Gastrocnemius medialis (tissue), 4 donors: ENCODE measurements at regions not wholly inside any gene's neighbourhood (a gene's known extent, or its start where the extent isn't known, plus 50 kb on each side); places are given as distances from the start of the nearest gene placed in this dataset.

ENCODE experiments used
- POLR2A ChIP-seq, 2 donors: fragments of 450-650 bp; IDR thresholded peaks; one replicate each; pipeline ENCODE4 v1.6.1; 2017; ENCODE audit warnings: antibody characterized with exemption in 2 of 2, mild to moderate bottlenecking in 2 of 2, moderate library complexity in 2 of 2
- TF ChIP-seq, protein P1 (sequence below), 5 experiments: fragments of 450-650 bp in 3 of 5; fragments of 200-600 bp in 2 of 5; sonication (generic) in 2 of 5; IDR thresholded peaks in 4 of 5; conservative IDR thresholded peaks in 1 of 5; 1 replicate in 4 of 5; 2 replicates in 1 of 5; pipeline ENCODE4 v1.5.1; 2016 to 2019; ENCODE audit warnings: antibody characterized with exemption in 5 of 5, mild to moderate bottlenecking in 3 of 5, moderate library complexity in 3 of 5

DNA sequence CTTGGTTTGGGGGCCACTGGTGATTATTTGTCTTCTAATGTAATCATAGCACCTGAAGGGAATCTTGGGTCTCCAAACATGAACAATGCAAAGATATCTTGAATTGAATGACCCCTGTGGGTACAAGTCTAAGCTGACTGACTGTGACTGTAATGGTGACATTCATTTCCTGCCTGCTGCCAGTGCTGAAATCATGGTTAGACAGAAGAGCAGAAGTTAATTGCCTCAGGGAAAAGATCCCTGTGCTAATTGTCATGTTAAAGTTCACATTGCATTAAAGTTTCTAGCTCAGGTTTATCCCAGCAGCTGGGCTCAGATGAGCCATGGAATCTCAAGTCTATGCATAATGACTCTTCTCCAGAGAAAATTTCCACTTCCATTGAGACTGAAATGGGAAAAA lies 772.0 kb downstream of the ETS1 start:
- TF ChIP-seq POLR2A (IDR thresholded peaks at IDR 0.05): no peak
- TF ChIP-seq, protein P1, sequence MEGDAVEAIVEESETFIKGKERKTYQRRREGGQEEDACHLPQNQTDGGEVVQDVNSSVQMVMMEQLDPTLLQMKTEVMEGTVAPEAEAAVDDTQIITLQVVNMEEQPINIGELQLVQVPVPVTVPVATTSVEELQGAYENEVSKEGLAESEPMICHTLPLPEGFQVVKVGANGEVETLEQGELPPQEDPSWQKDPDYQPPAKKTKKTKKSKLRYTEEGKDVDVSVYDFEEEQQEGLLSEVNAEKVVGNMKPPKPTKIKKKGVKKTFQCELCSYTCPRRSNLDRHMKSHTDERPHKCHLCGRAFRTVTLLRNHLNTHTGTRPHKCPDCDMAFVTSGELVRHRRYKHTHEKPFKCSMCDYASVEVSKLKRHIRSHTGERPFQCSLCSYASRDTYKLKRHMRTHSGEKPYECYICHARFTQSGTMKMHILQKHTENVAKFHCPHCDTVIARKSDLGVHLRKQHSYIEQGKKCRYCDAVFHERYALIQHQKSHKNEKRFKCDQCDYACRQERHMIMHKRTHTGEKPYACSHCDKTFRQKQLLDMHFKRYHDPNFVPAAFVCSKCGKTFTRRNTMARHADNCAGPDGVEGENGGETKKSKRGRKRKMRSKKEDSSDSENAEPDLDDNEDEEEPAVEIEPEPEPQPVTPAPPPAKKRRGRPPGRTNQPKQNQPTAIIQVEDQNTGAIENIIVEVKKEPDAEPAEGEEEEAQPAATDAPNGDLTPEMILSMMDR (IDR thresholded peaks at IDR 0.05 in 4 of 5, conservative IDR thresholded peaks at IDR 0.05 in 1 of 5): no peak
